ENCODE measurements at regions not wholly inside any gene's neighbourhood (a gene's known extent, or its start where the extent isn't known, plus 50 kb on each side); places are given as distances from the start of the nearest gene placed in this dataset.

DNA sequence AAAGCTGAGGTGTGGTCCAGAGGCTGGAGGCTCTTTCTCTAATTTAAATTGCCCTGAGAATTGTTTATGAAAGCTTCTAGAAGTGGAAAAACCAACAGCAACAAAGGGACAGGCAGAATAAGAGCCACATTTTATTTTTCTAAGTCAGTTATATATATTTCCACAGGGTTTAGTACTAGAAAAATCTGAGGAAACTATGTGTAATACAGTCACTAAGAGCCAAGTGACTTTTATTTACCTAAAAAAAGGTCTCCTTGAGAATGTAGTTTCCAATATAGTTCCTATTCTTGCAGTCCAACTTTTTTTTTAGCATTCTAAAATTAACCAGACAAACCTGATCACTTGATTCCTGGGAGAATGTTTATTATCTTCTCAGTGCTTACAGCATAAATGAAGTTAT is 296.6 kb upstream of the MYOCD start:
- Histone ChIP-seq H3K27me3 (ENCODE audit: low read depth) (no peaks in the 10 kb centered on the region), H3K36me3 (no peaks in the 10 kb centered on the region), H3K27ac (replicated peaks) (no peak overlapping the region), H3K4me1 (no peaks in the 10 kb centered on the region), H3K9me3 (replicated peaks) (peaks cover 15% of the 10 kb centered on the region), H3K4me3 (no peak overlapping the region)
- TF ChIP-seq, protein P1, sequence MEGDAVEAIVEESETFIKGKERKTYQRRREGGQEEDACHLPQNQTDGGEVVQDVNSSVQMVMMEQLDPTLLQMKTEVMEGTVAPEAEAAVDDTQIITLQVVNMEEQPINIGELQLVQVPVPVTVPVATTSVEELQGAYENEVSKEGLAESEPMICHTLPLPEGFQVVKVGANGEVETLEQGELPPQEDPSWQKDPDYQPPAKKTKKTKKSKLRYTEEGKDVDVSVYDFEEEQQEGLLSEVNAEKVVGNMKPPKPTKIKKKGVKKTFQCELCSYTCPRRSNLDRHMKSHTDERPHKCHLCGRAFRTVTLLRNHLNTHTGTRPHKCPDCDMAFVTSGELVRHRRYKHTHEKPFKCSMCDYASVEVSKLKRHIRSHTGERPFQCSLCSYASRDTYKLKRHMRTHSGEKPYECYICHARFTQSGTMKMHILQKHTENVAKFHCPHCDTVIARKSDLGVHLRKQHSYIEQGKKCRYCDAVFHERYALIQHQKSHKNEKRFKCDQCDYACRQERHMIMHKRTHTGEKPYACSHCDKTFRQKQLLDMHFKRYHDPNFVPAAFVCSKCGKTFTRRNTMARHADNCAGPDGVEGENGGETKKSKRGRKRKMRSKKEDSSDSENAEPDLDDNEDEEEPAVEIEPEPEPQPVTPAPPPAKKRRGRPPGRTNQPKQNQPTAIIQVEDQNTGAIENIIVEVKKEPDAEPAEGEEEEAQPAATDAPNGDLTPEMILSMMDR (IDR thresholded peaks at IDR 0.05; ENCODE audit: borderline replicate concordance): no peak
- no peak for DNase-seq
- intact Hi-C loops (cut with micrococcal nuclease): no loop called here

- Histone ChIP-seq H3K4me3 (no peak overlapping the region), H3K36me3 (no peaks in the 10 kb centered on the region), H3K27ac (replicated peaks) (no peak overlapping the region), H3K27me3 (ENCODE audit: low read depth) (no peaks in the 10 kb centered on the region), H3K4me1 (no peaks in the 10 kb centered on the region), H3K9me3 (replicated peaks) (peaks cover 18% of the 10 kb centered on the region)
- DNase-seq: no peak
- TF ChIP-seq, protein P1 (IDR thresholded peaks at IDR 0.05; ENCODE audit: borderline replicate concordance): no peak
- intact Hi-C loops (cut with micrococcal nuclease): no loop called here
Observed at GRCh38 chr17:12376276-12376675, 289.4 kb upstream of the MYOCD start.

DNA sequence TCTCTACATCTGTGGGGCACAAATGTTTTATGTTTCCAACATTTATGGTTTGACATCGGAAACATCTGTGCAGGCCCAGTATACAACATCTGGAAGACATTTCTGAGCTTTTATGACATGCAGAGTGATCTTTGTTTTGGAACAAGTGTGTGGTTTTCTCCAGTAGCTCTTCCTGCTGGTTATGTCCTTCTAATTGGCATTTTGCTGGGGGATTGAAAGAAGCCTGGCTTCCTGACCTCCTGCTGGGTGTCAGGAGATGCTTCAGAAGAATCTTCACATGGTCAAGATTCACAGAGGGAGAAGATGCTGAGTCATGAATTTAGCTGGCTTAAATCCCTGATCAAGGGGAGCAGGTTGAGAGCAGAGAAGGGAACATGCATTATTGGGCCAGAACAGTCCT is 279.5 kb upstream of the MYOCD start:
- intact Hi-C loops (cut with micrococcal nuclease): no loop called here
- Histone ChIP-seq H3K9me3 (replicated peaks) (no peaks in the 10 kb centered on the region), H3K4me3 (no peak overlapping the region), H3K36me3 (no peaks in the 10 kb centered on the region), H3K4me1 (no peaks in the 10 kb centered on the region), H3K27ac (replicated peaks) (no peak overlapping the region), H3K27me3 (ENCODE audit: low read depth) (no peaks in the 10 kb centered on the region)
- TF ChIP-seq, protein P1 (IDR thresholded peaks at IDR 0.05; ENCODE audit: borderline replicate concordance): no peak
- DNase-seq: no peak

- H3K36me3 ChIP-seq: no peaks in the 10 kb centered on the region
- H3K27me3 ChIP-seq (ENCODE audit: low read depth): no peaks in the 10 kb centered on the region
- no peak for DNase-seq
- H3K9me3 ChIP-seq (replicated peaks): no peaks in the 10 kb centered on the region
- no peak overlapping the region for H3K4me3 ChIP-seq
- no peak overlapping the region for H3K27ac ChIP-seq (replicated peaks)
- TF ChIP-seq, protein P1 (IDR thresholded peaks at IDR 0.05; ENCODE audit: borderline replicate concordance): no peak
- intact Hi-C loops (cut with micrococcal nuclease): no loop called here
- no peaks in the 10 kb centered on the region for H3K4me1 ChIP-seq
Observed at GRCh38 chr17:12388226-12388625, 277.5 kb upstream of the MYOCD start.

DNA sequence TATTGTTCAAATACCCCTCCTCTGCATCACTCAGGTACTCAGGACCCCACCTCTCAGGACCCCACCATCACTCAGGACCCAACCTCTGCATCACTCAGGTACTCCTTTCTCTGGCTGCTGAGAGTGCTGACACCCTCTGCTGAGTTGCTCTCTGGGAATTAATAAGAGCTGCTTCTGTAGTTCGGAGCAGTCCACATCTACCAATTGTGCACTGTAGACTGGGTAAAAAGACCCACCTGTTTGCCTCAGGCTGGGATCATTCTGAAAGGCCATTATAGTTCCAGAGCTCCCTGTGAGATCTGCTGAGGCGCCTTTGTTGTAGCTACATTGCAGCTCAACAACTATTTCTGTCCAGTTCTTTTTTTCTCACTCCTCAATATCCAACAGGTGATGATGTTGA is 276.3 kb upstream of the MYOCD start:
- no peaks in the 10 kb centered on the region for H3K4me1 ChIP-seq
- H3K4me3 ChIP-seq: no peak overlapping the region
- intact Hi-C loops (cut with micrococcal nuclease): no loop called here
- no peaks in the 10 kb centered on the region for H3K9me3 ChIP-seq (replicated peaks)
- no peaks in the 10 kb centered on the region for H3K36me3 ChIP-seq
- TF ChIP-seq, protein P1 (IDR thresholded peaks at IDR 0.05; ENCODE audit: borderline replicate concordance): no peak
- H3K27me3 ChIP-seq (ENCODE audit: low read depth): no peaks in the 10 kb centered on the region
- no peak for DNase-seq
- no peak overlapping the region for H3K27ac ChIP-seq (replicated peaks)

- Histone ChIP-seq H3K36me3 (no peaks in the 10 kb centered on the region), H3K9me3 (replicated peaks) (no peaks in the 10 kb centered on the region), H3K4me3 (no peak overlapping the region), H3K27me3 (ENCODE audit: low read depth) (no peaks in the 10 kb centered on the region), H3K27ac (replicated peaks) (no peak overlapping the region), H3K4me1 (no peaks in the 10 kb centered on the region)
- intact Hi-C loops (cut with micrococcal nuclease): no loop called here
- no peak for DNase-seq
- TF ChIP-seq, protein P1 (IDR thresholded peaks at IDR 0.05; ENCODE audit: borderline replicate concordance): no peak
Observed at GRCh38 chr17:12390631-12391030, 275.1 kb upstream of the MYOCD start.

Data from left ventricle myocardium inferior (tissue), 1 donor.